22Rv1 (cell line): ENCODE measurements at regions not wholly inside any gene's neighbourhood (a gene's known extent, or its start where the extent isn't known, plus 50 kb on each side); places are given as distances from the start of the nearest gene placed in this dataset.

Experiments used
- H3K27ac ChIP-seq: fragments of 450-650 bp; 2 replicates; pipeline ENCODE4 v1.5.1; 2017
- ZFX ChIP-seq: fragments of 450-650 bp; IDR thresholded peaks from 2 replicates; pipeline ENCODE4 v1.6.1; 2017; ENCODE audit warnings: antibody characterized with exemption, borderline replicate concordance
- TF ChIP-seq, protein P1 (sequence below): fragments of 450-650 bp; IDR thresholded peaks from 2 replicates; pipeline ENCODE4 v1.5.1; 2017; ENCODE audit warnings: mild to moderate bottlenecking

DNA sequence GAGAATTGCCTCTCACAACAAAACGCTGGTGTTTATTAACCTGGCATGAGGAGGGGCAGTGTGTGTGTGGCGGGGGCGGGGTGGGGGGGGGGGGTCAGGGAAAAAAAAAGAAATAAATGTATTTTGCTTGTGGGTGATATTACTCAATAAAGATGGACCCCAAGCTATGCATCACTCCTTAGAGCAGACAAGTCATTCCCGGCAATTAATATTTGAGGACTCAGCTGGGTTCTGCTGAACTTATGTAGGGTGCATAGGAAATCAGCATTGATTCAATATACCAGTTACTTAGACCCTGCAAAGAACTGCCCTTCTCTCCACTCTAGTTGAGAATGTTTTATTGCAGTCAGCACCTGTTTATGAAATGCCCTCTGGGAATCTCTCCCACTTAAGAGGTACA is 206.2 kb upstream of the MAF start:
- H3K27ac ChIP-seq, result no peak overlapping the region
- TF ChIP-seq, protein P1, sequence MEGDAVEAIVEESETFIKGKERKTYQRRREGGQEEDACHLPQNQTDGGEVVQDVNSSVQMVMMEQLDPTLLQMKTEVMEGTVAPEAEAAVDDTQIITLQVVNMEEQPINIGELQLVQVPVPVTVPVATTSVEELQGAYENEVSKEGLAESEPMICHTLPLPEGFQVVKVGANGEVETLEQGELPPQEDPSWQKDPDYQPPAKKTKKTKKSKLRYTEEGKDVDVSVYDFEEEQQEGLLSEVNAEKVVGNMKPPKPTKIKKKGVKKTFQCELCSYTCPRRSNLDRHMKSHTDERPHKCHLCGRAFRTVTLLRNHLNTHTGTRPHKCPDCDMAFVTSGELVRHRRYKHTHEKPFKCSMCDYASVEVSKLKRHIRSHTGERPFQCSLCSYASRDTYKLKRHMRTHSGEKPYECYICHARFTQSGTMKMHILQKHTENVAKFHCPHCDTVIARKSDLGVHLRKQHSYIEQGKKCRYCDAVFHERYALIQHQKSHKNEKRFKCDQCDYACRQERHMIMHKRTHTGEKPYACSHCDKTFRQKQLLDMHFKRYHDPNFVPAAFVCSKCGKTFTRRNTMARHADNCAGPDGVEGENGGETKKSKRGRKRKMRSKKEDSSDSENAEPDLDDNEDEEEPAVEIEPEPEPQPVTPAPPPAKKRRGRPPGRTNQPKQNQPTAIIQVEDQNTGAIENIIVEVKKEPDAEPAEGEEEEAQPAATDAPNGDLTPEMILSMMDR, result no peak
- TF ChIP-seq ZFX, result no peak

DNA sequence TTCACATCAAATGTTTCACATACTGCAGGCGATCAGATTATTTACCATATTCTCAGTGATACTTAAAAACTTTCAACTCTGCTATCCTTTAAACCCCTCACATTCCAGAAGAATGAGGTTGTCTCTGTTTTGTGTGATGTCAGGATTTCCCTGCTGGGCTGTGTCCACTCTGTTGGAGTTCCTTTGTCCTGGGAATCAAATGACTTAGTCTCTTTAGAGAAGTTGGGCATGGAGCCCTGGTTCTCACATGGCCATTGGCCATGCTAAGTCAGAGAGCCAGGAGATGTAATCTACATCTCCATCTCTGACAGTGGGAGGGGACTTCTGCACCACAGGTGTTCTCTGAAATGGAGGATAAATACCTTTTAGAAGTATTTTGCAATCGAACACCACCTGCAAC is 205.1 kb upstream of the MAF start:
- H3K27ac ChIP-seq, result no peak overlapping the region
- TF ChIP-seq, protein P1, result no peak
- TF ChIP-seq ZFX, result no peak

DNA sequence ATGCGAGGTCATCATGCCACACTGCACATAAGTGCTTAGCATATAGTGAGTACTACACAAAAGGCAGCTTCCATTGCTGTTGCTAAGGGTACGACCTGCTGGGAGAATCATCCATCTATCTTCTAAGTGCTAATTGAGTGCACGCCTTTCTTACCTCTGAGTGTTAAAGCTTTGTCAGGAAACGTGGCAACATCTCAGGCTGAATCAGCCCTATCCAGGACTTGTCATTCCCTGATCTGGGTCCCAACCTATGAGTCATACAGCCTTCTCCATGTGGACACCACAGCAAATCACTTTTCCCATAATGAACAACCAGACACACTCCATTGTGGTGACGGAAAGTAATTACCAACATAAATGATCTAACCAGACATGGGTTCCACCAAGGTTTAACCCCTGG is 201.1 kb upstream of the MAF start:
- no peak overlapping the region for H3K27ac ChIP-seq
- TF ChIP-seq, protein P1, result no peak
- no peak for TF ChIP-seq ZFX

DNA sequence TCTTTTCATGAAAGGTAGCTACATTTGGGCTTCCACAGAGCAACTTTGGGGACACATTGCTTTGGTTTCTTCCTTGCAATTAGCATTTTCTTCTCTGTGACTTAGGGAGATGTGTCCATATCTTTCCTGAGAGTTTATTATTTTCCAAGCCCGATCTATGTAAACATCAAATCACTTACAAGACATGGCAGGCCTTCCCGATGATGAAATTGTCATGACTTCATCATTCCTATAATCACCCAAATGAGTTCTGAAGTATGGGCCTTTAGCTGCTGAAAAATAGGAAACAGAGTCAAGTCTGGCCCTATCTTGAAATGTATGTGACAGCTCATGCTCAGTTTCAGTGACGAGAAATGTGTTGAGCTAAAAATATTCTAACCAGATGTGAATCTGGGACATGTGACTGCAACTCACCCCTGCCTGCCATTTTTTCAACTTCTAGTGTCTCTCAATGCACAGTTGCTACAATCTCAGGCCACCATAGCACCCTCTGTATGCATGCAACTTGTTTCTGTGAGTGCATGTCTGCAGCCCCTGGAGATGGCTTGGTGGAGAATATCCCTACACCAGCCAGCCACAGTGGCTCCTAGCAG is 199.6 kb upstream of the MAF start:
- TF ChIP-seq, protein P1, result no peak
- no peak for TF ChIP-seq ZFX
- no peak overlapping the region for H3K27ac ChIP-seq

DNA sequence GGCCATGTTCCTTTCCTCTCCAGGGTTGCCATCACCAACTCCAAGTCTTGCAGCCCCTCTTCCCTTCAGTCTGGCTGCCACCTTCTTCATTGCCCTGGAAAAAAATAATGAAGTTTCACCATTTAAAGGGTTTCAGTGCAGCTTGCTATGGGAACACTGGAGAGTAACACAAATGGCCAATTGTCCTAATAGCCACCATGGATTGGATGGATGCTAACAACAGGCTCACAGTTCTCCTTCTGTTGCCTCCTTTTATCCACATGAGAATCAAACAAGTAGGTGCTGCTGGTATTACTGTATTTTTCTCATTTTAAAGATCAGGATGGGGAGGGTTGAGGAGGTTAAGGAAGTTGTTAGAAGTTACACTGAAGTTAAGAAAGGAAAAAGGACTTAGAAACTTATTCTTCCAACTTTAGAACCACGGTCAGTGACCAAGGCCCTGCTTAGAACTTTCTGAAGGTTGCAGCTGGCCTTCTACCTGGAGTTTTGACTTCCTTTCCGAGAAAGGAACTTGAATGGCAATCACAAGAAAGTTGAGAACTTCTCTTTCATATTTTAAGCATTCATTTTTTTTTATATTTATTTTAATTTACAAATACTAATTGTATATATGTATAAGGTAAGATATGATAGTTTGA is 198.0 kb upstream of the MAF start:
- TF ChIP-seq, protein P1, result no peak
- no peak for TF ChIP-seq ZFX
- H3K27ac ChIP-seq, result no peak overlapping the region

DNA sequence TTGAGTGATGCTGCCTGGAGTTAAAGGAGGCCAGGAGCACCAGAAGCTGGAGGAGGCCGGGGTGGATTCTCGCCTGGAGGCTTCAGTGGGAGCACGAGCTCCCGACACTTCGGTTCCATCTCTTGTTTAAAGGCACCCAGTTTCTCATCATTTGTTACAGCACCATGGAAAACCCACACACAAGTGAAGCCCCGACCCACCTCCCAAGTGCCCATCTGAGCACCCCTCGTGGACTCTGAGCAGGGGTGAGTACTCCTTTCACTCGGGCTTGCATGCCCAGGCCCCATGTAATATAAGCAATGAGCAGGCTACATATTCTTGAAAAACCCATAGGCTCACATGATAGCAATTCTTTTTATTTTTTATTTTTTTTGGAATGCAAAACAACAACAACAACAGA is 196.9 kb upstream of the MAF start:
- TF ChIP-seq ZFX, result no peak
- TF ChIP-seq, protein P1, result no peak
- no peak overlapping the region for H3K27ac ChIP-seq

DNA sequence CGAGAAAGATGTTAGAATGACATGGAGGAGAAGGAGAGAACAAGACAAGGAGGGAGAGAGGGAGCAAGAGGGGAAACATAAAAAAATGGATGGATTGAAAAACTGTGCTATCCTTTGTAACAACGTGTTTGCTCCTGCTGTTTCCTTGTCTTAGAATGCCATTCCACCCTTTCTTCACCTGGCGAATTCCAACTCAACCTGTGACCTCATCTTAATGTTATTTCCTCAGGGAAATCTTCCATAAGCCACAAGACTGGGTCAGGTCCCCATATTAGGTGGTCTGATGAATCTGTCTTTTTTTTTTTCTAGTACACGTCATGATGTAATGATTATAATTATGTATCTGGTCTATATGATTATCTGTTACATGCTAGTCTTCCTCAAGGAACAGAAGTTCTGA is 195.0 kb upstream of the MAF start:
- no peak overlapping the region for H3K27ac ChIP-seq
- TF ChIP-seq, protein P1, result no peak
- TF ChIP-seq ZFX, result no peak
